ENCODE measurements at regions not wholly inside any gene's neighbourhood (a gene's known extent, or its start where the extent isn't known, plus 50 kb on each side); places are given as distances from the start of the nearest gene placed in this dataset.

DNA sequence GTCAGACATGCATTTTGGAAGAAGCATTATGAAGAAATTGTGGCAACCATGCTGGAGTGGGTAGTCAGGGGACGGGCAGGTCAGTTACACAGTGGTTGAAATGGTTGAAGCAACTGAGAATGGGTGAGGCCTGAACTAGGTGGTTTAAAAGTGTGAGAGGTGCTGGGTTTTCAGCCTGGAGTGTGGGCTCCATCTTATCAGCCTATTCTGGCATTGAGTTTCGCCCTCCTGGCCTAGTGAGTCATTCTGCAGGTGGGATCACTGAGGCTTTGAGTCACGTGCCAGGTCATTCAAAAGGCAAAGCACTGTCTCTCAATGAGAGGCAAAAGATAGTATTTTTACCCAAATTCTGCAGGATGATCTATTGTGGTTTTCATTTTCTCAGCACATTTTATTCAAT lies 181.9 kb upstream of the CHD6 start:
- intact Hi-C loops (cut with micrococcal nuclease): no loop called here
- Mint-ChIP-seq H3K4me1 (ENCODE audit: low read depth) (no peaks in the 10 kb centered on the region), H3K27ac (no peak overlapping the region), H3K4me3 (no peak overlapping the region), H3K27me3 (peaks cover 2% of the 10 kb centered on the region), H3K9me3 (no peaks in the 10 kb centered on the region), H3K36me3 (no peaks in the 10 kb centered on the region)
- ChIA-PET POLR2A (no interaction called here), CTCF (no interaction called here)
- DNase-seq: no peak

DNA sequence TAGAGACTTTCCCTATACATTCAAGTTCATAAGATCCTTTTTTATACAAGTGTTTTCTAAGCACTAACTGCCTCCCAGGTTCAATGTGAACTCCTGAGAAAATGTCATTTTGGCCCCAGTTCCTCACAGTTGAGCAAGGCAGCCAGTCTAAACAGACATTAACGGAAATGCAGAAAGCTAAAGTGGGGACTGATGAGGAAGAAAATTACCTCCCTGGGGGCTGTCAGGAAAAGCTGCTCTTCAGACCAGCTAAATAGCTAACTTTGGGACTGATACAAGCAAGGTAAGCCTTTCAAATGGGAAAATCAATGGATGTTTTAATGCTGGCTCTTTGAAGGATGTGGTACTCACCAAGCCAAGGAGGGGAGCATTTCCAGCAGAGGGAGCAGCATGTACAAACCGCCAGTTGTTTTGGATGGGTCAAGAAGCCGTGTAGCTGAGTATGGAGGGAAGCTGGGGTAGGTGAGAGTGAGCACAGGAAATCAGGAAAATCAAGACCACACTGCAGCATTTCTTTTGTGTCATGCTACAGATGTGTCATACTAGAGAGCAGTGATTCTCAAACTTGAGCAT lies 180.8 kb upstream of the CHD6 start:
- Mint-ChIP-seq H3K27ac (no peak overlapping the region), H3K4me3 (no peak overlapping the region), H3K36me3 (no peaks in the 10 kb centered on the region), H3K27me3 (peaks cover 2% of the 10 kb centered on the region), H3K4me1 (ENCODE audit: low read depth) (no peaks in the 10 kb centered on the region), H3K9me3 (no peaks in the 10 kb centered on the region)
- intact Hi-C loops (cut with micrococcal nuclease): no loop called here
- POLR2A ChIA-PET: no interaction called here
- DNase-seq: no peak
- CTCF ChIA-PET: no interaction called here

DNA sequence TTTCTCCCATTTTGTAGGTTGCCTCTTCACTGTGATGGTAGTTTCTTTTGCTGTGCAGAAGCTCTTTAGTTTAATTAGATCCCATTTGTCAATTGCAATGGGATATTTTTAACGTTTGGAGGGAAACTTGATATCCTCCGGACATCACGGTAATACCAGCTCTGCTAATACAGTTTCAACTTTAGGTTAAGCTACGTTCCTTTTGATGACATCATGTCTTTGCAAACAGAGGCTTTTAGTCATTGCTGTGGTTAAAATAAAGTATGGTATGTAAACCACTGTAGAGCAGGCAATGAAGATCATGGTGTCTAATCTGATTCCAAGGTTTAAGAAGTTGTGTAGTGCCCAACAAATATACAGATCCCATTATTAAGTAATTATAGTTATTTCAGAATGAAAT lies 168.0 kb upstream of the CHD6 start:
- DNase-seq: no peak
- Mint-ChIP-seq H3K36me3 (no peaks in the 10 kb centered on the region), H3K4me3 (no peak overlapping the region), H3K4me1 (ENCODE audit: low read depth) (no peaks in the 10 kb centered on the region), H3K27ac (no peak overlapping the region), H3K27me3 (peaks cover 2% of the 10 kb centered on the region), H3K9me3 (no peaks in the 10 kb centered on the region)
- intact Hi-C loops (cut with micrococcal nuclease): no loop called here
- ChIA-PET CTCF (no interaction called here), POLR2A (no interaction called here)

DNA sequence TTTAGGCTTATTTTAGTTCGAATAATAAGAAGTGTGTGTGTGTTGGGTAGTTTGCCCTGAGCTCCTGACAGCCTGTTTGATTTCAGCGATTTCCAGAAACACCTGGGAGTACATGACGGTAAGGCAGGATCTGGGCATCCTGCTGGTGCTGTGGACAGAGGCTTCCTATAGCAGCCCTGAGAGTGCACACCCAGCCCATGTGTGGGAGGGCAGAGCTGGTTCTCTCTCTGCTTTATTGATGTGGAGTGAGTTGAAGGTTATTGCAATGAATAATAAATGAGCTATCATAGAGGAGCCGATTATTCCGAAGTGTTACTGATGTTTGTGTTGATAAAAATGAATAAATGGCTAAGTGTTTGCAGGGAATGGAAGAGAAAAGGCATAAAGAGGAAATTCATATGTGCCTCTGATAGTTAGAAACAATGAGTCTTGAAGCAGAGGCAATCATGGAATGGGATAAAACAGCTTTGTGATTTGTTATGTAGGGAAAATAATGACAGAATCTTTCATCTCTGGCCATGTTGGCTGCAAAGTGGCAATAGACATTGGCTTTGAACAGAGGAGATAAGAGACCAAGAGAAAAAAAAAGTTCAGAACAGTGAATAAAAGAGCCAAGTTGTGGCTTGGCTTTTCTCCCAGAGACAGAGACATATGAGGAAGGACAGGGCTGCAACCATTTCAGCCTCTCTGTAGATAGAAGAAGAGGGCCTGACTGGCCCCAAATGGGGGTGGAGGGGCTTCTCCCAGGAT lies 166.2 kb upstream of the CHD6 start:
- Mint-ChIP-seq H3K4me3 (no peak overlapping the region), H3K9me3 (no peaks in the 10 kb centered on the region), H3K4me1 (ENCODE audit: low read depth) (no peaks in the 10 kb centered on the region), H3K36me3 (no peaks in the 10 kb centered on the region), H3K27me3 (no peaks in the 10 kb centered on the region), H3K27ac (no peak overlapping the region)
- intact Hi-C loops (cut with micrococcal nuclease): no loop called here
- DNase-seq: no peak
- POLR2A ChIA-PET: no interaction called here
- CTCF ChIA-PET: no interaction called here

DNA sequence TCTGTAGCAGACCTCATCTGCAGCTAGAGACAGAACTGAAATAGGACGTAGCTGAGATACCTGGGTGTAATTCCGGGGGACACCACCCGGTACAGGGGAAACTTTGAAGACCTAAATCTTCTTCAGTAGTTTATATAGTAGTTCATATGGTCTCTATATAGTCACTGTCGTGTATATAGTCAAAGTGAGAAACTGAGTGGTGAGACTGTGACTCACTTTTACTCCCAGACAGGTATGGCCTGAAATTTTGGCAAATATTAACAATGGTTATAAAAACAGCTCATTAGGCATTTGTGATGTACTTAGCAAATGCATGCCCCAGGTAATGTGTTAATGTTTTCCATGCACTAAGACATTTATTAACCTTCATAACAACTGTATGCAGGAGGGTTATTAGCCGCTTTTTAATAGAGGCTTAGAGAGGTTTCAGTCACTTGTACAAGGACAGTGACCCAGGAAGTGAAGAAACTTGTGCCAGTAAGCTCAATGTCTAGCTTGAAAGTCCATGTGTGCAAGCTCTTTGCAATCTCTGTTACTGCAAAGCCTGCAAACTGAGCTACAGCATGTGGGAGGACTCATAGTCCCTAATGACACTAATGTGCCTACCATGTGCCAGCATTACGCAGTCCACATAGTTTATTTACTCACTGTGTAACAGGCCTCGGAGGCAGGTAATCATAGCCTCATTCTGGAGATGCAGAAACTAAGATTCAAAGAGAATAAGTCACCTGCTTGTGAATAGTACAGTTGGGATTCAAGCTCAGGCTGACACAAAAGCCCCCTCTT lies 165.4 kb upstream of the CHD6 start:
- ChIA-PET CTCF (no interaction called here), POLR2A (no interaction called here)
- intact Hi-C loops (cut with micrococcal nuclease): no loop called here
- Mint-ChIP-seq H3K27me3 (no peaks in the 10 kb centered on the region), H3K36me3 (no peaks in the 10 kb centered on the region), H3K9me3 (no peaks in the 10 kb centered on the region), H3K4me3 (no peak overlapping the region), H3K4me1 (ENCODE audit: low read depth) (no peaks in the 10 kb centered on the region), H3K27ac (no peak overlapping the region)
- no peak for DNase-seq

DNA sequence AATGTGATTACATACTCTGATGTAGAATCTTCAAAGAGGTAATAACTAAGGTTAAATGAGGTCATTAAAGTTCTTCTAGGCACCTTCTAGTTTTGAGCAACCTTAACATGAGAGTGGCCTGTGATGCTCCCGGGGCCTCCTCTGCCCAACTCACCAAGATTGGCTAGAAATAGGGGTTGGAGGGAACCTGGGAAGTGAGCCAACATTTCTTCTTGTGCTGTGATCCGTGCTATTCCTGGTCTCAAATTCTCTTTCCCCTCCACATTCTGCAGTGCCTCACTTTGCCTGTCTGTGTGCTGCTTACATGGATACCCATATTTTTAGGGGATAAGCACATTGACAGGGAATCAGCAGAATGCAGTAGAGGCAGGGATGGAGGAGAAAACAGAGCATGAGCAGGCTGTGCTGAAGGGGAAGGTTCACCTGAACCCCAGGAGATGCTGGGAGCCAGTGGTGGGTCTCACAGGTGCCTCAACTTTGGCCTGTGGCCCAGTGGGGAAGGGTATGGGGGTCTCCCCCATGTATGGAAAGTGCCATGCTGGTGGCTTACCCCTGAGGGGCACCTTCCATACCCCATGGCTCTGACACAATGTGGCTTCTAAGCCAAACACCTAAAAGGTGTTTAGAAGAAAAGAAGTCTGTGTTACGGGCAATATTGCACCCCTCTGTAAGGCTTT lies 164.7 kb upstream of the CHD6 start:
- intact Hi-C loops (cut with micrococcal nuclease): no loop called here

DNA sequence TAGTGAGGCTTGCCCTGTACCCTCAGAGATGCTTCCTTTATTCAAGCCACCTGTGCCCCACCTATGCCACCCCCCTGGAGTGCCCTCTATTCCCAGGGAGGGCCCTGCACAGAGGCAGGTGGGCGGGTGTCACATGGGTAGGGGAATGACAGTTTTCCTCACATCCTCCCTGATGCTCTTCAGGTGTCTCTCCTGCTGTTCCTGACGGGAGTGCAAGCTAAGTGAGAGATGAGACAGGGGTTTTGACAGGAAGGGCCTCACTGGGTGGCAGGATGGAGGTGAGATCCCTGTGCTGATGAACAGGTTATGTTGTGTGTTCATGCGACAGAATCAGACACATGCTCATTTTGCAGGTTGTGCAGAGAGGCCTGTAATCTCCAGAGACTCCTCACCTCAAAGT lies 164.1 kb upstream of the CHD6 start:
- H3K4me3 Mint-ChIP-seq: no peak overlapping the region
- H3K27ac Mint-ChIP-seq: no peak overlapping the region
- POLR2A ChIA-PET: no interaction called here
- no peak for DNase-seq
- CTCF ChIA-PET: no interaction called here
- H3K36me3 Mint-ChIP-seq: no peaks in the 10 kb centered on the region
- H3K27me3 Mint-ChIP-seq: peaks cover 2% of the 10 kb centered on the region
- no peaks in the 10 kb centered on the region for H3K9me3 Mint-ChIP-seq
- intact Hi-C loops (cut with micrococcal nuclease): no loop called here
- H3K4me1 Mint-ChIP-seq (ENCODE audit: low read depth): no peaks in the 10 kb centered on the region

More for the DNA sequence above, 164.7 kb upstream of the CHD6 start:
- POLR2A ChIA-PET: no interaction called here
- peaks cover 2% of the 10 kb centered on the region for H3K27me3 Mint-ChIP-seq
- no peak overlapping the region for H3K27ac Mint-ChIP-seq
- no peaks in the 10 kb centered on the region for H3K36me3 Mint-ChIP-seq
- no peaks in the 10 kb centered on the region for H3K4me1 Mint-ChIP-seq (ENCODE audit: low read depth)
- CTCF ChIA-PET: no interaction called here
- DNase-seq: no peak
- H3K9me3 Mint-ChIP-seq: no peaks in the 10 kb centered on the region
- no peak overlapping the region for H3K4me3 Mint-ChIP-seq

DNA sequence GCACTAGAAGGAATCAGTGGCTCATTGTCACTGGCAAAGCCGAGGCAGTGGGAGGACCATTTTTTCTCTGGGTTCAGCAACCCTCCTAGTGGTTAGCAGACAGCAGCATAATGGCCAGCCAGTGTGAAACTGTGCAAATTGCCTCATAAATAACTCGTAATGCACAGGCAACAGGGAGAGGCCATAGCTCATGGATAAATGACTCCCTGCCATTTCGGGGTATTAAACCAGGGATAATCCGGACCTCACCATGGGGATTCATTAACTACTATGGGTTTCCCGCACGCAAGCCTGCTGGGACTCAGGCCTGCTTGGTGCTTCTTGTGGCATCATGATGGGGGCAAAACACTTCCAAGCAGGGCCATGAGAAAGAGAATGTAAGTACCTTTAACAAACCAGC lies 158.2 kb upstream of the CHD6 start:
- peaks cover 2% of the 10 kb centered on the region for H3K27me3 Mint-ChIP-seq
- no peaks in the 10 kb centered on the region for H3K9me3 Mint-ChIP-seq
- H3K27ac Mint-ChIP-seq: no peak overlapping the region
- H3K4me3 Mint-ChIP-seq: no peak overlapping the region
- no peaks in the 10 kb centered on the region for H3K4me1 Mint-ChIP-seq (ENCODE audit: low read depth)
- DNase-seq: no peak
- no peaks in the 10 kb centered on the region for H3K36me3 Mint-ChIP-seq
- ChIA-PET CTCF (no interaction called here), POLR2A (no interaction called here)
- intact Hi-C loops (cut with micrococcal nuclease): no loop called here

DNA sequence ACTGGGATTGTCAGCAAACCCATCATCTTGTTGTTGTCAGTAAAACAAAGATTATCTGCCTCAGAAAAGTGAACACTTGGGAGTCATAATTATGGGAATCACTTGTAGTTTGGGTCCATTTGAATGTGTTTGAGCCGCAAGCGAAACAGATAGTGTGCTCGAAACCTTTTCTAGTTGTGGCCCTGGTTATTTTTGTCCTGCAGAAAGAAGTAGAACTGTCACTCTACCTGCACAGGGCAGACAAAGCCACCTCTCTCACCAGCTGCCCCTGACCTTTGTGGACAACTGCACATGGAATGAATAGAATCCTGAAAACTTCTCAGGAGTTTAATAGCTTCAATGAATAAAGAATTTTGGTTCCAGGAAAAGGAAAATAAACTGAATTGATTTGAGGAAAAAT lies 156.1 kb upstream of the CHD6 start:
- H3K4me1 Mint-ChIP-seq (ENCODE audit: low read depth): no peaks in the 10 kb centered on the region
- no peak overlapping the region for H3K27ac Mint-ChIP-seq
- H3K27me3 Mint-ChIP-seq: peaks cover 2% of the 10 kb centered on the region
- no peaks in the 10 kb centered on the region for H3K9me3 Mint-ChIP-seq
- DNase-seq: no peak
- intact Hi-C loops (cut with micrococcal nuclease): no loop called here
- CTCF ChIA-PET: no interaction called here
- POLR2A ChIA-PET: no interaction called here
- H3K4me3 Mint-ChIP-seq: no peak overlapping the region
- H3K36me3 Mint-ChIP-seq: no peaks in the 10 kb centered on the region

DNA sequence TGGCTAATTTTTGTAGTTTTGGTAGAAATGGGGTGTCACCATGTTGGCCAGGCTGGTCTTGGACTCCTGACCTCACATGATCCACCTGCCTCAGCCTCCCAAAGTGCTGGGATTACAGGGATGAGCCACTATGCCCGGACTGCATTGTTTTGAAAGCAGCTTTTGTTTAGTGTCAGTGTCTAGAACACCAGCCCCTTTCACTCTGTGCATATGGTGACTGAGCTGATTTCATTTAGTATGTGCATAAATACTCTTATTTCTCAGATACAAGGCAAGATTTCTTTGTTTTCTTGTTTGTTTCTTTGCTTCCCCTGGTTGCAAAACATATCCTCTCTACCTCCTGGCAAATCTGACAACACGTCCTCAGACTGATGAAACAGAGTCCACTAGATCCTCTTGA lies 152.8 kb upstream of the CHD6 start:
- H3K27me3 Mint-ChIP-seq: no peaks in the 10 kb centered on the region
- H3K4me1 Mint-ChIP-seq (ENCODE audit: low read depth): no peaks in the 10 kb centered on the region
- H3K4me3 Mint-ChIP-seq: no peak overlapping the region
- H3K36me3 Mint-ChIP-seq: no peaks in the 10 kb centered on the region
- DNase-seq: no peak
- H3K9me3 Mint-ChIP-seq: no peaks in the 10 kb centered on the region
- no peak overlapping the region for H3K27ac Mint-ChIP-seq
- intact Hi-C loops (cut with micrococcal nuclease): no loop called here
- CTCF ChIA-PET: no interaction called here
- POLR2A ChIA-PET: no interaction called here

DNA sequence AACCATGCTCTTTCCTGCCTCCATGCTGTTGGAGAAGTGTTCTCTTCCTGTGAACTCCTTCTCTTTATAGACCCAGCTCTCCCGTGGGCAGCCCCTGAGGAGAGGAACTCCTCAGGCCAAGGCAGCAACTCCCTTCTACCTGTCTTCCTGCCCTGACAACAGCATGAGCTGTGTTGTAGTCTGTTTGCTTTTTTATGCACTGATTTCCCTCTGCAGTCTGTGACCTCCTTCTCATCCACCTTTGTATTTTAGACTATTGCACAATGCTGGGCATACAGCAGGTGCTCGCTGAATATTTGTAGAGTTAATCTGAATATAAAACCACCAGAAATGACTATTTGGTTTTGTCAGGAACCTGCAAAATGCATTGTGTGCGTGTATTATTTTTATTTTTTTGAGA lies 152.2 kb upstream of the CHD6 start:
- H3K27ac Mint-ChIP-seq: no peak overlapping the region
- no peaks in the 10 kb centered on the region for H3K36me3 Mint-ChIP-seq
- ChIA-PET POLR2A (no interaction called here), CTCF (no interaction called here)
- no peak for DNase-seq
- no peaks in the 10 kb centered on the region for H3K9me3 Mint-ChIP-seq
- no peak overlapping the region for H3K4me3 Mint-ChIP-seq
- no peaks in the 10 kb centered on the region for H3K27me3 Mint-ChIP-seq
- no peaks in the 10 kb centered on the region for H3K4me1 Mint-ChIP-seq (ENCODE audit: low read depth)
- intact Hi-C loops (cut with micrococcal nuclease): no loop called here

DNA sequence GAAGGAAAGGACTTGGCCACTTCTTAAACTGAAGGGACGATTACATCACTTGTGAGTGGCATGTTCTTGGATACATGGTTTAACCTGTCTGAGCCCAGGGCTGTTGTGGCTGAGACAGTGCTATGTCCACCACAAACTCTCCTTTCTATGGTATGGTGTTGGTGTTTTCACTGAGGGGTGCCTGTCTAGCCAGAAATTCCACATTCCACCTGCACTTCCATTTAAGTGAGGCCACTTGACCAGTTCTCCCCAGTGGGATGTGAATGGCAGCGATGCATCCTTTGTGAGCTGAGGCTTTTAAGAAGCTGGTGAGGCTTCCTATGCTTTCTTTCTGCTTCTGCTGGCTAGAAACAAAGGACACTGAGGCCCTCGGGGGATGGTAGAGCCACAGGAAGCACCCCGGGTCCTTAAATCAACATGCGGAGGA lies 151.4 kb upstream of the CHD6 start:
- no peak overlapping the region for H3K4me3 Mint-ChIP-seq
- H3K4me1 Mint-ChIP-seq (ENCODE audit: low read depth): no peaks in the 10 kb centered on the region
- no peak for DNase-seq
- ChIA-PET CTCF (no interaction called here), POLR2A (no interaction called here)
- intact Hi-C loops (cut with micrococcal nuclease): no loop called here
- H3K36me3 Mint-ChIP-seq: no peaks in the 10 kb centered on the region
- no peaks in the 10 kb centered on the region for H3K9me3 Mint-ChIP-seq
- no peak overlapping the region for H3K27ac Mint-ChIP-seq
- H3K27me3 Mint-ChIP-seq: no peaks in the 10 kb centered on the region

DNA sequence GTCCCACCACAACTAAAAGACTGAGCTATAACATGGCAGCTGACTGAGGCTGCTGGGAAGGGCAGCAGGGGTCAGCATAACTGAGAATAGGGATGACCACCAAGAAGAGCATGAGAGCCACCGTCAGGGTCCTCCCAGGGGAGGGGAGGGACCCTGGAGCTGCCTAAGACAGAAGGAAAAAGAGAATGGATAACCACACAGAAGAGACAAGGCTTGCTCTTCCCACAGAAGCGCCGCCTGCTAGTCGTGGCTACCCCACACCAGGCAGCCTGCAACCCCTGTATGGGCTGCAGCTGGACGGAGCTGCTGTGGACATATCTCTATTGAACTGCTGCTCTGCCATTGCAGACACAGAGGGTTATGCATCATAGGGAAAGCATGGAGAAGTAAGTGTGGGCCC lies 132.0 kb upstream of the CHD6 start:
- peaks cover 14% of the 10 kb centered on the region for H3K27me3 Mint-ChIP-seq
- ChIA-PET POLR2A (no interaction called here), CTCF (no interaction called here)
- H3K4me3 Mint-ChIP-seq: no peak overlapping the region
- no peaks in the 10 kb centered on the region for H3K9me3 Mint-ChIP-seq
- no peak for DNase-seq
- H3K4me1 Mint-ChIP-seq (ENCODE audit: low read depth): no peaks in the 10 kb centered on the region
- intact Hi-C loops (cut with micrococcal nuclease): no loop called here
- H3K36me3 Mint-ChIP-seq: no peaks in the 10 kb centered on the region
- H3K27ac Mint-ChIP-seq: no peak overlapping the region
